Thymus (tissue), 11 donors: ENCODE measurements at regions not wholly inside any gene's neighbourhood (a gene's known extent, or its start where the extent isn't known, plus 50 kb on each side); places are given as distances from the start of the nearest gene placed in this dataset.
A peak's percentile ranks its signal among the peaks of the same experiment; 100 is the strongest.

Experiments used
- DNase-seq, 9 donors: peaks; one replicate each; pipeline ENCODE4 v3.0.0-alpha.2; 2013; ENCODE audit warnings: low spot score in 9 of 9, low read depth in 6 of 9, missing footprints in 1 of 9
- H3K27ac ChIP-seq, 2 donors: one replicate each; pipeline ENCODE4 v1.5.1; 2013; ENCODE audit warnings: control low read depth in 1 of 2, low read depth in 1 of 2, low read length in 1 of 2, mild to moderate bottlenecking in 1 of 2, moderate library complexity in 1 of 2
- H3K27me3 ChIP-seq, 2 donors: one replicate each; pipeline ENCODE4 v1.5.1; 2013; ENCODE audit warnings: low read length in 1 of 2; ENCODE audit not compliant: control insufficient read depth in 2 of 2, insufficient read depth in 1 of 2
- H3K36me3 ChIP-seq, 2 donors: one replicate each; pipeline ENCODE4 v1.5.1; 2013; ENCODE audit warnings: low read length in 1 of 2, mild to moderate bottlenecking in 1 of 2, moderate library complexity in 1 of 2; ENCODE audit not compliant: control insufficient read depth in 2 of 2, insufficient read depth in 2 of 2
- H3K4me1 ChIP-seq, 2 donors: one replicate each; pipeline ENCODE4 v1.5.1; 2013; ENCODE audit warnings: low read length in 2 of 2; ENCODE audit not compliant: control insufficient read depth in 2 of 2, insufficient read depth in 2 of 2
- H3K4me3 ChIP-seq, 2 donors: one replicate each; pipeline ENCODE4 v1.5.1; 2013; ENCODE audit warnings: low read length in 2 of 2, control low read depth in 1 of 2, mild to moderate bottlenecking in 1 of 2
- H3K9me3 ChIP-seq, 2 donors: one replicate each; pipeline ENCODE4 v1.5.1; 2013; ENCODE audit warnings: low read length in 1 of 2, mild to moderate bottlenecking in 1 of 2; ENCODE audit not compliant: control insufficient read depth in 2 of 2, insufficient read depth in 1 of 2
- WGBS: extraction: QIAGEN DNeasy Blood & Tissue Kit; methylation state at CpG from one replicate; pipeline ENCODE4 v1.1.7; 2013; 5-methylcytosine and 5-hydroxymethylcytosine counted together
- donor health status: healthy.

GRCh38 chr3:193795062-193795690 is 202.2 kb downstream of the OPA1 start:
- Histone ChIP-seq H3K36me3 (no peaks in the 10 kb centered on the region), H3K4me3 (no peak overlapping the region), H3K9me3 (no peaks in the 10 kb centered on the region), H3K27me3 (no peaks in the 10 kb centered on the region), H3K27ac (no peak overlapping the region), H3K4me1 (peaks cover 0 to 3% of the 10 kb centered on the region in 2 donors)
- 97% methylated on average over 12 of the region's 12 CpGs for WGBS
- no peak for DNase-seq

GRCh38 chr3:193796089-193796488 is 203.1 kb downstream of the OPA1 start:
- DNase-seq, result no peak
- Histone ChIP-seq H3K27me3 (no peaks in the 10 kb centered on the region), H3K36me3 (no peaks in the 10 kb centered on the region), H3K27ac (no peak overlapping the region), H3K9me3 (no peaks in the 10 kb centered on the region), H3K4me3 (no peak overlapping the region), H3K4me1 (peaks cover 0 to 3% of the 10 kb centered on the region in 2 donors)
- 94% methylated on average over 10 of the region's 10 CpGs for WGBS

GRCh38 chr3:193797566-193797965 is 204.6 kb downstream of the OPA1 start:
- Histone ChIP-seq H3K9me3 (no peaks in the 10 kb centered on the region), H3K4me3 (no peak overlapping the region), H3K36me3 (no peaks in the 10 kb centered on the region), H3K4me1 (peaks cover 0 to 3% of the 10 kb centered on the region in 2 donors), H3K27me3 (no peaks in the 10 kb centered on the region), H3K27ac (no peak overlapping the region)
- no peak for DNase-seq
- 59% methylated on average over 5 of the region's 5 CpGs for WGBS

GRCh38 chr3:193798051-193798450 is 205.0 kb downstream of the OPA1 start:
- peaks cover 0 to 3% of the 10 kb centered on the region in 2 donors for H3K4me1 ChIP-seq
- DNase-seq, result no peak
- no peak overlapping the region for H3K27ac ChIP-seq
- no peaks in the 10 kb centered on the region for H3K27me3 ChIP-seq
- no peak overlapping the region for H3K4me3 ChIP-seq
- H3K9me3 ChIP-seq, result no peaks in the 10 kb centered on the region
- WGBS, result 80% methylated on average over 4 of the region's 4 CpGs
- no peaks in the 10 kb centered on the region for H3K36me3 ChIP-seq

GRCh38 chr3:193800138-193801043 is 207.4 kb downstream of the OPA1 start:
- no peaks in the 10 kb centered on the region for H3K9me3 ChIP-seq
- no peaks in the 10 kb centered on the region for H3K36me3 ChIP-seq
- H3K27ac ChIP-seq, result no peak overlapping the region
- no peak for DNase-seq
- H3K4me1 ChIP-seq, result peaks cover 0 to 3% of the 10 kb centered on the region in 2 donors
- H3K27me3 ChIP-seq, result no peaks in the 10 kb centered on the region
- WGBS, result 71% methylated on average over 12 of the region's 12 CpGs
- H3K4me3 ChIP-seq, result no peak overlapping the region

- no peaks in the 10 kb centered on the region for H3K36me3 ChIP-seq
- no peak overlapping the region for H3K4me3 ChIP-seq
- H3K9me3 ChIP-seq, result no peaks in the 10 kb centered on the region
- peaks cover 0 to 3% of the 10 kb centered on the region in 2 donors for H3K4me1 ChIP-seq
- H3K27ac ChIP-seq, result no peak overlapping the region
- H3K27me3 ChIP-seq, result no peaks in the 10 kb centered on the region
- DNase-seq, result no peak
These were observed 208.1 kb downstream of the OPA1 start for GRCh38 chr3:193801097-193801496.

GRCh38 chr3:193803288-193803687 is 210.3 kb downstream of the OPA1 start:
- DNase-seq, result no peak
- Histone ChIP-seq H3K36me3 (no peaks in the 10 kb centered on the region), H3K4me3 (no peak overlapping the region), H3K9me3 (no peaks in the 10 kb centered on the region), H3K4me1 (no peaks in the 10 kb centered on the region), H3K27me3 (no peaks in the 10 kb centered on the region), H3K27ac (no peak overlapping the region)
- WGBS, result 91% methylated on average over 4 of the region's 4 CpGs

GRCh38 chr3:193805448-193805847 is 212.4 kb downstream of the OPA1 start:
- no peaks in the 10 kb centered on the region for H3K9me3 ChIP-seq
- no peaks in the 10 kb centered on the region for H3K27me3 ChIP-seq
- 95% methylated on average over 8 of the region's 8 CpGs for WGBS
- peak in 1 of 9 donors; percentile 28 for DNase-seq
- H3K4me1 ChIP-seq, result no peaks in the 10 kb centered on the region
- H3K36me3 ChIP-seq, result no peaks in the 10 kb centered on the region
- H3K27ac ChIP-seq, result no peak overlapping the region
- no peak overlapping the region for H3K4me3 ChIP-seq

- Histone ChIP-seq H3K36me3 (no peaks in the 10 kb centered on the region), H3K27ac (no peak overlapping the region), H3K27me3 (no peaks in the 10 kb centered on the region), H3K4me3 (no peak overlapping the region), H3K4me1 (no peaks in the 10 kb centered on the region), H3K9me3 (no peaks in the 10 kb centered on the region)
- WGBS, result 97% methylated on average over 8 of the region's 8 CpGs
- DNase-seq, result no peak
These were observed 215.3 kb downstream of the OPA1 start for GRCh38 chr3:193808317-193808716.
